Hematopoietic multipotent progenitor cell (in vitro differentiated cells): ENCODE measurements at regions not wholly inside any gene's neighbourhood (a gene's known extent, or its start where the extent isn't known, plus 50 kb on each side); places are given as distances from the start of the nearest gene placed in this dataset.

Experiments
- DNase-seq, 3 donors: peaks; one replicate each; pipeline ENCODE4 v3.0.0-alpha.2; 2011 to 2015; ENCODE audit warnings: low read depth in 2 of 3, low spot score in 2 of 3

DNA sequence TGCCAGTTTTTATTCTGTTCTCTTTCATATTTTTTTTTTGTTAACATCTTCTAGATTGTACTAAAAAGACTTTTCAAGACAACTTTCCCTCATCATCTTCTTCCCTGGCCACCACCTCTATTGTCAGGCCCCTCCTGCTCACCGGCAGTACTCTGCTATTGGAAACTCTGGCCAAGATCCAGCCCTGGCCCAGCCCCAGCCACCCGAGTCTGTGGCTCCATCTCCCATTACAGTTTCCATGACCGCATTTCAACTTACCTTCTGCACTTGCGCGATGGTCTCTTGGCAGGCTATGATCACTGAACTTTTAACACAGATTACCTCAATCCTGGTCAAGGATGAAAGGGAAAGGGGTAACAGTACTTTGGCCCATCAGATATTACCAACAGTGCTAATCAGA, 137.7 kb upstream of the POM121L12 start:
- DNase-seq = no peak

DNA sequence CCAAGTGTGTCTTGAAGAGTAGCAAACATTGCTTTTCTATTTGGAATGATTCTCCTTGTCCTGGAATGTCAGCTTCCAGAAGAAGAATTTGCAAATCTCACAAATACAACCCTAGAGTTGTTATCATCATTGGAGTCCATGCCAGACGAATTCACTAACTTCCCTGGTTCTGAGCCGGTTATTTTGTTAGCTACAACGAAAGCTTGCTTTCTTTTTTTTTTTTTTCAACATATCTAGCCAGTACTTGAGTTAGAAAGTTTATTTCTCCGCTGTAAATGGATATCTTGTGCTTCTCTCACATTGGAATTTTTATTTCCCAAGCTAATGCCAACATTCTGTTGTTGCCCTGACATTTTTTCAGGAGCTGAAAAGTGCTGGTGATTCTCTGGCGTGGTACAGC, 138.1 kb upstream of the POM121L12 start:
- DNase-seq = no peak

DNA sequence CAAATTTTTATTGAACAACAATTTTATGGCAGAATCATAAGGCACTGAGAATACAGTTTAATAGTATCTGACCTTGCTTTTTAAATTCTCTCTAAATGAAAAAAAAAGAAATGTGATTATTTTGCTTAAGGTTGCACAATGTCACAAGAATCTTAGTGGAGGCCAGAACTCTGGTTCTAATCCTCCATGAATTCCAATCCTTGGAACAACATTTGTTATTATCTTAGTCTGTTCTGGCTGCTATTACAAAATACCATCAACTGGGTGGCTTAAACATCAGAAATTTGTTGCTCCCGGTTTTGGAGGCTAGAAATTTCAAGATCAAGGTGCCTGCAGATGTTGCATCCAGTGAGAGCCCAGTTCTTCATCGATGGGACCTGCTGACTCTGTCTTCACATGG, 158.2 kb upstream of the POM121L12 start:
- DNase-seq = no peak

DNA sequence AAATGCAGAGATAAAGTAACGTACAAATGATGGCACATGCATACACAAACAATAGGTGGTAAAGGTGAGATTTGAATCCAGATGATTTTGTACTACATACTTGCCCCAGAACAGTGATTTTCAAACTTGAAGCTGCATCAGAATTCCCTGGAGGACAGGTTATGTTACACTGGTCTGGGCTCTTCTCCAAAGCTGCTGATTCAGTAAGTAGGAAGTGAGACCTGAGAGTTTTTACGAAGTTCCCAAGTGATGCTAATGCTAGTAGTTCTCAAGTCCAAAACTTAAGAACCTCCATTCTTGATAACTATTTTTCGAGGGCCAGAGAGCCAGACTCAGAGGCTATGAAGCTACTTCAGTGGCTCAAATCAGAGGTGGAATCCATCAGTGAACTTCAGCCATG, 159.0 kb upstream of the POM121L12 start:
- no peak for DNase-seq

GRCh38 chr7:52863652-52864051, 171.8 kb upstream of the POM121L12 start:
- no peak for DNase-seq

- DNase-seq = no peak
Observed at GRCh38 chr7:52862321-52862720, 173.1 kb upstream of the POM121L12 start.

DNA sequence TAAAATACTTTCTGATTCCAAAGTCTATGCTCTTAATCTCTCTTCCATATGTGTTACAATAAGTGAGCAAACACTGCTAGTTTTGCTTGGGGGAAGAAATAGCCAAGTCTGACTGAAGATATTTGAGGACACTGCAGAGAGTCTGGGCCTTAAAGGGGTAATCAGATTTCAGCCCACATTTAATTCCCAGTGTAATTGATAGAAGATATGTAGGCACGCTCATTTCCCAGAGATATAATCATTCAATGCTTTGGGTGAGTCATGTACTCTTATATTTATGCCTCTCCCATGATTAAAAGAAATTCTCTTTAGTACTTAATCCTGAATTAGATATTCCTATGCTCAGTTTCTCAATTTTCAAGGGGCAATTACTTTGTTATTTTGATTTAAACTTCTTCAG, 178.1 kb upstream of the POM121L12 start:
- DNase-seq = no peak

DNA sequence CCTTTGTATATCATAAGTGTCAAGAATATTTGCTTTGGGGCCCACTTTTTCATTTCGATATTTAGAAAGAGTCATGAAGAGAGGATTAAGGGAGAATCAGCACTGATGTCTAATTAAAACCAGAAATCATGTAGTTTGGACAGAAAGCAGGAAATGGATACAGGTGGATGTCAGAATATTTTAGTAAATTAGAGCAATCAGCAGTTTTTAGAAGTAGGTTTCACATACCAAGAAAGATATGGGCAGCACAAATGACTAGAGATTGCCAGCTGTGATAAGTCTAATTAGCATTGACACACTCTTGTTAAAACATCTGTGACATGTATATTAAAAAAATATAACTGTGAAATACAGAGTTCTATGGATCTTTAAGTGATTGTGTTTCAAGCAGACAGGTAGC, 180.8 kb upstream of the POM121L12 start:
- DNase-seq = no peak

- no peak for DNase-seq
Observed at GRCh38 chr7:52851547-52851946, 183.9 kb upstream of the POM121L12 start.

DNA sequence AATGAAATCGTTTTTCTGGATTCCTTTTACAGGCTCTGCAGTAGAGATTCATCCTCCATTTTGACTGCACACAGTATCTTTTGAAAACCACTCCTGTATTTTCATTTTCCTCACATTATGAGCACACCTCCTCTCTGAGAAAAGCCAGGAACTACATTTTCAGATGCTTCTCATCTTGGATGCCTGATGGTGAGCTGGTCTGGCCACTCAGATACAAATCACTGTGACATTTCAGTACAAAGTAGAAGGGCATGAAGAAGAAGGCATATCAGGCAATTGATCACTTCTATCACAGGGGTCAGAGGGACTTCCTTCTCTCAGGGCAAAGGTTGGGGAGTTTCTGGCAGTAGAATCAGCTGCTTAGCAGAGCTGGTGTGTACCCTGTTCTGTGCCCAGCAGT, 192.0 kb upstream of the POM121L12 start:
- no peak for DNase-seq

DNA sequence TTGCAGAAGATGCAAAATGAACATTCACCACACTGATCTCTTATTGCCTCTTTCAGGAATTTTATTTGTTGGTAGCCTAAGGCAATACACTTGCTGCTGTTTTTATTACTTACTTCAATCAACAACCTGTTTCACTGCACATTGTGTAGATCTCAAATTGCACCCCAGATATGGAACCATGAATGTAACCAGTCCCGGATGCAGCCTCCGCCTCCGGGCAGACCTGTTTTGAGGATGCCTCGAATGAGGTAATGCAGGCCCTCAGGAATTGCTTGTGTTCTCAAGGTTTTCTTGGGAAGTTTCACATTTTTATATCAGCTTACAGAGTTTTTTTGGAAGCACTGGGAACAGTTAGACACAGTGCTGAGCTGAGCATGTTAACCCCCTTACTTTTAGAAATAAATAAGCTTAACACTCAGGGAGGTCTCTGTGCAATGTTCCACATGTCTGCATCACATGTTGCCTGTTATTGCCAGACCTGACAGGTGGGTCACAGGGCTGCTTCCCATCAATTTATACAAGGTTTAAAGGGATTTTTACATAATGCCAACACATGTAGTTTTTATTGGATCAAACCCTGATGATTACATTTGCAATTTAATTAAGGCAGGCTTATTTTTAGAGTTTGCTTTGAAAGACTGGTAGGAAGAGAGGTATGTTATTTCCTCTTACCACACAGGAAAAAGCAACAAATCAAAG, 193.1 kb upstream of the POM121L12 start:
- no peak for DNase-seq

- no peak for DNase-seq
Observed at GRCh38 chr7:52838981-52839411, 196.4 kb upstream of the POM121L12 start.

DNA sequence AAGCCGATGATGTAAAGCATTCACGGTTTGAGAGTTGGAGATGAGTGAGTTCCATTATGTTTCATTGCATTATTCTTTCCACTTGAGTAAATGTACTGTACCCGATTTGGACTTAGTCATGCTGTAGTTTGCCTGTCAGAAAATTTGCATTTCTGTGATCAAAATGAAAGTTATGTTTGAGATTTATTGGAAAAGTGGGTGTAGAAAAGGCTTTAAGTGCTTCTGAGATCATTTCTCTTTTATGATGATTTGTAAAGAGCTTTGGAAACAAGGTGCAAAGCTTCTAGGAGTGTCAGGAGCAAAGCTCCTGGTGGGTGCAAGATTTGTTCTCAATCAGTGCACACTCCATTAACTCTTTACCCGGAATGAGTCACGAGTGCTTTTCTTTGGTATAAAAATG, 204.1 kb upstream of the POM121L12 start:
- DNase-seq = no peak

- no peak for DNase-seq
Observed at GRCh38 chr7:52830801-52831200, 204.6 kb upstream of the POM121L12 start.

GRCh38 chr7:52826515-52827265, 208.7 kb upstream of the POM121L12 start:
- DNase-seq = no peak

GRCh38 chr7:52825611-52826010, 209.8 kb upstream of the POM121L12 start:
- DNase-seq = no peak

DNA sequence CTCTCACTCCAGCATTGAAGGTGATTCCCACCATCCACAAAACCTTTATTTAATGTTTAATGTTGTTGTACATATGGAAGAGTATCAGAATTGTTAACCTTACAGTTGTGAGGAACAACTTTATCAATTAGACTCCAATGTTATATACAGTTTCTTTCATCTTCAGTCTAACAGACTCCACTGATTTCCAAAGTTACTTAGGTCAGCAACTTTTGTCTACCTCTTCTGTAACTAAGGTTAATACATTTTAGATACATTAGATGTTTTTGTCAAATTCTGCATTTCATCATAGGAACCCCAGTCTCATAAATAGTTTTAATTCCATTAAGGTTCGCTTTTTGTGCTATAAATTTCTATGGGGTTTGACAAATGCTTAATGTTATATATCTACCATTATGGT, 223.9 kb upstream of the POM121L12 start:
- DNase-seq = no peak

GRCh38 chr7:52799817-52800216, 235.6 kb upstream of the POM121L12 start:
- no peak for DNase-seq

DNA sequence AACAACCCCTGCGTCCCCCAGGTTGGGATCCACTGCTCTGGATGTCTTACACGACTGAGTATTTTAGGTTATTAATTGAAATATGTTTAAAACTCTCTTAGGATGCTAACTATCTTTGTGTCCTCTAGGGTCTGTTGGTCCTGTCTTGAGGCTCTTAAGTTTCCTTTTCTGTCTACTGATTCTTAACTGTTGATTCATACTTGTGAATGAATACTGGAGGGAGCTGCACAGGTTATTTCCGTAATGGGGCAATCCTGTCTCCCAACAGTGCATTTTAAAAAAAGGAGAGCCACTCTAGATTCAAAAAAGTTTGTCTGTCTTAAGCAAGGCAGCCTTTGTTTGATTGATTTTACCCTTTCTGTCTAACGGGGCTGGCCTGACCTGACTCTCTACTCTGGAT, 237.6 kb upstream of the POM121L12 start:
- no peak for DNase-seq

DNA sequence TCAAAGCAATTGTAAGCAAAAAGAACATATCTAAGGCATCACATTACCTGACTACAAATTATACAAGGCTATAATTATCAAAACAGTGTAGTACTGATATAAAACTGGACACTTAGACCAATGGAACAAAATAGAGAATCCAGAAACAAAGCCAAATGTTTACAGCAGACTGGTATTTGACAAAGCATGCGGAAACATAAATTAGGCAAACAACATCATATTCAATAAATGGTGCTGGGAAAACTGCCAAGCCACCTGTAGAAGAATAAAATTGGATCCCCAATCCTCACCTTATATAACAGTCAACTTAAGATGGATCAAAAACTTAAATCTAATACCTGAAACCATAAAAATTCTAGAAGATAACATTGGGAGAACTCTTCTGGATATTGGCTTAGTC, 240.8 kb upstream of the POM121L12 start:
- DNase-seq = no peak

GRCh38 chr7:52791176-52791700, 244.2 kb upstream of the POM121L12 start:
- no peak for DNase-seq

- no peak for DNase-seq
Observed at GRCh38 chr7:52786174-52786573, 249.3 kb upstream of the POM121L12 start.
